ENCODE measurements at regions not wholly inside any gene's neighbourhood (a gene's known extent, or its start where the extent isn't known, plus 50 kb on each side); places are given as distances from the start of the nearest gene placed in this dataset.
"Not testable (repeated sequence)": the region's sequence is repeated elsewhere in the genome, so short reads cannot be mapped to it uniquely, and the experiment has no call there.

DNA sequence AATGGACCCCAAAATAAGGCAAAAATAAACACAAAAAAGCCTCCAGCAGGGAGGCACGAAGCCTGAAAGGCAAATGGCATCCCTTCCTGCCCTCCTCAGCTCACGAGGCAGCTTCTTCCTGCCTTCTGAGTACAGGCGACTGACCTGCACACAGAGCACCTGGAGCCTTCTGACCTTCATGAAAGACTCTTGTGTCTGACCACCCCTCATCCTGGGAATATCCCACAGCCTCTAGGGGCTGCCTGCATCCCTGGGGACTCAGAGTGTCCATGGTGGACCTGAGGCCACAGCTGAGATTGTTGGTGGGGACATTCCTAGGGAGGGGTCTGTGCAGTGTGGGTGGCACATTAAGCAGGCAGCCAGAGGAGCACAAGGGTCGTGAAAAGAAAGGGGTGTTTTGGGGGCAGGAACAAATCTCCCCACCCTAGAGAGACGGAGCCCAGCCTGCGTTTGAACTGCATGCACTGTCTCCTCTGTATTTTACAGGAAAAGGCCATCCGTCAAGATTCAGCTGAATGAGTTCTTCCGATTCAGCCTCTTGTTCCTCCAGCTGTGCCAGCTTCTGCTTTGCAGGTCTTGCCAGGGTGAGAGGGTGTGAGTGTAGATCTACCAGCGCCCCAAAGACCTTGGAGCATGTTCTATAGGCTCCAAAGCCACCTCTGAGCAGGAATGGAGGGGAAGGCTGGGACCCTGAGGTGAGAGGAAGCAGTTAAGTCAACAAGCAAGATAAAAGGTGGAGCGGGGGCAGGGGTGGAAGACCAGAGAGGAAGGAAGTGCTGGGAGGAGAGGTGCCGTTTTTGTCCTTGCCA, 80.4 kb upstream of the MEF2A start:
- DNase-seq (ENCODE audit: low read depth): no peak

DNA sequence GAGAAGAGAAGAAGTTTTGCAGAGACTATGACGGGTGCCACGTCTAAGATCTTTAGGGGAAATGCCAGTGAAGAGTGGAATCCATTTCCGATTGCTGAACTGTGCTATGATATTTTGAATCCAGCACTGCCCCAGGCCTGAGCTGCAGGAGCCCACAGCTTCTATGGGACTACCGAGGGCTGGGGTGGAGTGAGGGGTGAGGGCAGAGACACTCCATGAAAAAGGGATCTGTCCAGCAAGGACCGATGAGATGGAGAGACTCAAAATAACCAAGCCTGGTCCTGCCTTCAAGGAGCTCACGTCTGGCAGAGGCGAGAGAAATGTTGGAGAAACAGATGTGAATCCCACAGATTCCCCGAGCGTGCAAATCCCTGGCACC, 79.8 kb upstream of the MEF2A start:
- DNase-seq (ENCODE audit: low read depth): no peak

DNA sequence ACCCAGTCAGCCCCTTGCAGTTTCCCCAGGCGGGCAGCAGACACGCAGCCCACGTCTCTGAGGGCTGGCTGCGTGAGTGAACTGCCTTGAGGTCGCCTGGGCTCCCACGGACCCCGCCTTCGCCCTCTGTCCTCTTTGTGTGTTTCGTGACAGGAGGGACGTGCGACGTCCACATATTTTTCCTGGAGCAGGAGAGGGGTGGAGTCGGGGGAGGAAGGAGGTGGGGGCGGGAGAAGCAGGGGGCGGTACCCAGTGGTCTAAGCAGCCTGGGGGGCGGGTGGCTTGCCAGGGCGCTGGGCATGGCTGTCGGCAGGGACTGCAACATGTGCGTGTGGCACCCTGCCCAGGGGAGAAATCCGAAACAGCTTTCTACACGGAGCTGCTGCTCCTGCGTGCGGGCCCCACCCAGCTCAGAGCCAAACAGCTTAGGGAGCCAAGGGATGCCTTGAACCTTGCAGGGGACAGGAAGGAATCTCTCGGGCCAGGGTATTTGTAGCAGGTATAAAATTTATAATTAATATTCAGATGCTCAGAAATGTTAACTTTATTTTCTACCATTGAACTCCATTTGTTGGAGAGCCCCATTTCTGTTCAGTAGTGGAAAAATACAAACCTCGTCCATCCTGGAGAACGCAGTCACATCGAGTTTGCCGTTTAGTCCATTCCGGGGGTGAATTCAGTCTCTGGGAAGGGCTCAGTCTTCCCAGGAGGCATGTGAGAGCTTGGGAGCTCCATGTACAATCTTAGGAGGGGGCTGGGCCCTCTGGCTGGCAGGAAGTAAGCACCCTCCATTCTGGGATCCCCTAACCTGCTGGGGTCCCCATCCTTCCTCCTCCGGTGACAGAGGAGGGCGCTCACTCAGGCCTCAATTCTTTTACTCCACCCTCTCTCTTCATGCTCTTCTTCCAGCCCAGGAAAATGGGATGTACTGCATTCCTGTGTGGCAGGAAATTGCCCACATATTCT, 79.1 kb upstream of the MEF2A start:
- DNase-seq (ENCODE audit: low read depth): peak; percentile 81

DNA sequence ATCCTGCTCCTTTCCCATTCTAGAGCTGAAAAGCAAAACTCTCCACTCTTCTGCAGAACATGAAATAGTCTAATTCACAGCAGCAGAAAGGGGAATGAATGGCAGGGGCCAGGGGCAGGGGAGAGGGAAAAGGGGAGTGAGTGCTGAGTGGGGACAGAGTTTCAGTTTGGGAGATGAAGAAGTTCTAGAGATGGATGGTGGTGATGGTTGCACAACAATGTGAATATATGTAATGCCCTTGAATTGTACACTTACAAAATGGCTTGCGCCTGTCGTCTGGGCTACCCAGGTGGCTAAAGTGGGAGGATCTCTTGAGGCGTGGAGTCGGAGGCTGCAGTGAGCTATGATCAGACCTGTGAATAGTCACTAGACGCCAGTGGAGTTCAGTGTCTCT, 78.5 kb upstream of the MEF2A start:
- no peak for DNase-seq (ENCODE audit: low read depth)

DNA sequence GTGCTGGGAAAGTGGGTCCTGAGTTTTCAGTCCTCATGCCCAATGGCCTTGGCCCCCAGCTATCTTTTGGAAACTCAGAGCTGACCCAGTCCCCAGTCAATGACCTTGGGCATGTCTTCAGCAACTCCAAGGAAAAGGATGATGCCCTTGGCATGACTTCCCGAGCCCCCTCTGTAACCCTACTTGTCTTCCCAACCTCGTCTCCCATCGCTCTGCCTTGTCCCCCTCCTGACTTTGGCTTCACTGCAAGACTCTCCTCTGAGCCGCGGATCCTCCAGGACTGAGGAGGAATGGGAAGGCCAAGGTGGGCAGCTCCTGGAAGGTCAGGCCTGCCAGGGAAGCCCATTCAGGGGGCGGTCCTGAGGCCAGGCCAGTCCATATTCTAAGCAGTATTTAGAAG, 73.5 kb upstream of the MEF2A start:
- no peak for DNase-seq (ENCODE audit: low read depth)

DNA sequence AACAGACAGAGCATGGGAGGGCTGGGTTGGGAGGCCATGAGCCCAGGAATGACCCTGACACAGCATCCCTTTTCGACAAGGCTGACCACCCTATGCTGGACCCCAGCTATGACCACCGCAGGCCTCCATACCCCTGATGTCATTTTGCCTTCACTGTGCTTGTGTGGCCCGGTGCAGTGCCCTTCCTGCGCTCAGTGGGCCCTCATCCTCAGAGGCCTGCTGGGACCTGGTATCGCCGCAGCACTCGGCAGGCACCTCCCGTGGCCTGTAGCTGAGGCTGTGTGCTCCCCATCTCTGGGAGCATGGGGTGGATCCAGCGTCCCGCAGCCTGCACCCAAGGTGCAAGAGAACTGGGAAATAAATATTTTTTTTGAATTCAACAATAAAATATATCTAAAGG, 73.1 kb upstream of the MEF2A start:
- no peak for DNase-seq (ENCODE audit: low read depth)

DNA sequence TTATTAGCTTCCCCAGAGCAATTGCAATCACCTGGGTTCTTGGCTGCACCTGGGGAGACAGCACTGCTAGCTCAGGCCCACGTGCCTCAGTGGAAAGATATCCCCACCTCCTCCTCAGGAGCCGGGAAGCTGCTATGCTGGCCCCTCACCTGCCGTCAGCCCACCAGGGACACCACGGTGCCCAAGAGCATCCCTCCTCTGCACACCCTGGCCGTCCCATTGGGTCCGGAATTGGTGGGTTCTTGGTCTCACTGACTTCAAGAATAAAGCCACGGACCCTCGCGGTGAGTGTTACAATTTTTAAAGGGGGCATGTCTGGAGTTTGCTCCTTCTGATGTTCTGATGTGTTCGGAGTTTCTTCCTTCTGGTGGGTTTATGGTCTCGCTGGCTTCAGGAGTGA, 72.3 kb upstream of the MEF2A start:
- DNase-seq (ENCODE audit: low read depth): no peak

DNA sequence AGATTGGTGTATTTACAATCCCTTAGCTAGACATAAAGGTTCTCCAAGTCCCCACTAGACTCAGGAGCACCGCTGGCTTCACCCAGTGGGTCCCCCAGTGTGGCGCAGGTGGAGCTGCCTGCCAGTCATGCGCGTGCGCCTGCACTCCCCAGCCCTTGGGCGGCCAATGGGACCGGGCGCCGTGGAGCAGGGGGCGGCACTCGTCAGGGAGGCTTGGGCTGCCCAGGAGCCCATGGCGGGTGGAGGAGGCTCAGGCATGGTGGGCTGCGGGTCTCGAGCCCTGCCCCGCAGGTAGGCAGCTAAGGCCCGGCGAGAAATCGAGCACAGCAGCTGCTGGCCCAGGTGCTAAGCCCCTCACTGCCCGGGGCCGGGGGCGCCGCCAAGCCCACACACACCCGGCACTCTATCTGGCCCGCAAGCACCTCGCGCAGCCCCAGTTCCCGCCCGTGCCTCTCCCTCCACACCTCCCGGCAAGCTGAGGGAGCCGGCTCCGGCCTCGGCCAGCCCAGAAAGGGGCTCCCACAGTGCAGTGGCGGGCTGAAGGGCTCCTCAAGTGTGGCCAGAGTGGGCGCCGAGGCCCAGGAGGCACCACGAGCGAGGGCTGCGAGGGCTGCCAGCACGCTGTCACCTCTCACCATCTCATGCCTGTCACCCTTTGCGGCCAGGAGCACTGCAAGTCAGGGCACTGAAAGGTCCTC, 71.1 kb upstream of the MEF2A start:
- not testable (repeated sequence) for DNase-seq (ENCODE audit: low read depth)

DNA sequence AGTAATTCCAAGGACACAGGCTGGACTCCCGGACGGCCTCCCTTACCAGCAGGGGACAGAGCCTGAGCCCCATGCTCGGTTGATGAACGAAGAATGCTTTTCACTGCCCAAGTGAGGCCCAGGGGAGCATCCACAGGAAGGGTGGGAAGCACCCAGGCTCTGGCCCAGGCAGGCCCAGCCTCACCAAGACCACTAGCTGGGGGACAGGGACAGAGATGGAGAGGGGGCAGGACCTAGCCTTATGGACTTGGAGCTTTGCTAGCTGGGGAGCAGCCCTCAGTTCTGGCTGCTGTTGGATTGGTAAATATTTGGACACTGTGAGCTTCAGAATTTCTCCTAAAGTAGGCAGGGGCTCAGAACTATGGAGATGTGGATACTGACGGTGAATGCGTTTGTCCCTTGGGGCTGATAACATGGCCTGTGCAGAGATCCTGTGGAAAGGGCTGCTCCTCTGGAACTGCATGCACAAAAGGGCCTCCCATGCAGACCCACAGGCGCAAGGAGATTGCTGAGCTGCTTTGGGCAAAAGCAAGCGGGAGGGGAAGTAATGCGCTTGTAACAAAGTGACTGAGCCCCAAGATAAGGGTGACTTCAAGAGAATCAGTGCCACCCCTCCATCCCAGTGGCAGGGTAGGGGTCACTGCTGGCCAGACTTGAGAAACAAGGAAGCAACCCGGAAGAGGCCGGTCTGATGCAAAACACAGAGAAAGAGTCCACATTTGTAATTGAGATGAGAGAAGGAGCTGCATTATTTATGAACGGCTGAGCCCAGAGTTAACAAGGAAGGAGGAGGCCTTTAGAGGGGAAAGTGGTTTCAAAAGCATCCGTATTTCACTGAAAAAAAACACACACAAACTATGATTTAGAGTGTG, 70.1 kb upstream of the MEF2A start:
- no peak for DNase-seq (ENCODE audit: low read depth)

DNA sequence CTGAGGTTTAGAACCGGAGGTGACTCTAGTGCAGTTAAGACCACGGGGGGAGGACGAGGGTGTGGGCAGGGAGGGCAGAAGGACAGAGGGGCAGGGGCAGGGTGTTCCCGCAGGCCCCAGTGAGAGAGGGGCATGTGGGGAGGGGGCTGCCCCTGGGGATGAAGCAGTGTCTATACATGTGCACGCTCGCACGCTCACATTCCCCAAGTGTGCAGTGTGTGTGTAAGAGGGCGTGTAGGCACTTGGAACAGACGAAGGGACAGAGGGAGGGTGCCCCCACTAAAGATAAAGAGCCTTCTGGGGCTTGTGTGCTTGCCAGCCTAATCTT, 69.5 kb upstream of the MEF2A start:
- DNase-seq (ENCODE audit: low read depth): no peak

DNA sequence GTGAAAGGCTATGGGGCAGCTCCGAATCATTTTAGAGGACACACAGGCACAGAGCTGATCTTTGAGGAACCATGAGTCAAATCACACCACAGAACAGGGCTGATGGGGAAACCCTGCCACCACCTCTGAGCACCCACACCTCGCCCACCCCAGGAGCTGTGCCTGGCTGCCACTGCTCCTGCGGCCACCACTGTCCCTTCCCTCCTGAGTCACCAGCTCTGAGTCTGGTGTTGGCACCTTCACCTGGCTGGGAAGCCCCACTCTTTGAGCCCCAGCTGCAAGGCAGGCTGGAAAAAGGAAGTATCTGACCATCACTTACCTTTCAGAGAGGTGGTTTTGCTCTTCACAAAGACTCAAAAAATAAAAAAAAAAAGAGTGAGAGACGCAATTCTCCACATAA, 63.6 kb upstream of the MEF2A start:
- DNase-seq (ENCODE audit: low read depth): no peak

DNA sequence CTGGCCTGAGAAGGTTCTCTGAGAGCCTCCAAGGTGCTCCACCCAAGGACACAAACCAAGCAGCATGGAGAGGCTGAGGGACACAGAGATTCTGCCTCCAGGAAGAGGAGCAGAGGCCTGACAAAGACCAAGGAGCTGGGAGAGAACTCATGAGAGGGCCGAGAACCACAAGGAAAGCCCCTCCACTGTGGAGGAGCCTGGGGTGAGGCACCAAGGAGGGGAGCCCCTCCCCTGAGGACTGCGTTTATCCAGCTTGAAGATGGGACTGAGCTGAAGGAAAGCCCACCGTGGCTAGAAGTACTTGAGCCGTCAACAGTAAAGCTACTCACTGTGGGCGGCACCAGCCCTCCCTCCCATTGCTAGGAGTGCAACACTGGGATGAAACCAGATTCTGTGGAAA, 63.1 kb upstream of the MEF2A start:
- no peak for DNase-seq (ENCODE audit: low read depth)

DNA sequence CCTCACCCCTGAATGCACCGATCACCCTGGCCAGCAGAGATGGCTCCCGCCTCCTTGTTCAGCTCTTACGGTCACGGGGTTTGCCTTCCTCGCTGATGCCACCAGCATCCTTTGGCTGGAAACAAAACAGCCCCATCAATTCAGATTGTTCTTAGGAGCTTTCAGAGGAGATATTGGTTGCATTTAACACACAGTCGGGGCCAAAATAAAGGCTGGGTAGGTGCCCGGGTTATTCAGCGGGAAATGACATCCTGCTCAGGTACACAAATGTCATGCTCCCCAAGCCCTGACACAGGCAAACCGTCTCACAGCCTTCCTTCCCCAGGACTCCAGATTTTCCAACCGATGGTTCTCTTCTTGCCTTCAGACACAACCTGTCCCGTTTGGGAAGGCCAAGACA, 62.4 kb upstream of the MEF2A start:
- DNase-seq (ENCODE audit: low read depth): no peak

DNA sequence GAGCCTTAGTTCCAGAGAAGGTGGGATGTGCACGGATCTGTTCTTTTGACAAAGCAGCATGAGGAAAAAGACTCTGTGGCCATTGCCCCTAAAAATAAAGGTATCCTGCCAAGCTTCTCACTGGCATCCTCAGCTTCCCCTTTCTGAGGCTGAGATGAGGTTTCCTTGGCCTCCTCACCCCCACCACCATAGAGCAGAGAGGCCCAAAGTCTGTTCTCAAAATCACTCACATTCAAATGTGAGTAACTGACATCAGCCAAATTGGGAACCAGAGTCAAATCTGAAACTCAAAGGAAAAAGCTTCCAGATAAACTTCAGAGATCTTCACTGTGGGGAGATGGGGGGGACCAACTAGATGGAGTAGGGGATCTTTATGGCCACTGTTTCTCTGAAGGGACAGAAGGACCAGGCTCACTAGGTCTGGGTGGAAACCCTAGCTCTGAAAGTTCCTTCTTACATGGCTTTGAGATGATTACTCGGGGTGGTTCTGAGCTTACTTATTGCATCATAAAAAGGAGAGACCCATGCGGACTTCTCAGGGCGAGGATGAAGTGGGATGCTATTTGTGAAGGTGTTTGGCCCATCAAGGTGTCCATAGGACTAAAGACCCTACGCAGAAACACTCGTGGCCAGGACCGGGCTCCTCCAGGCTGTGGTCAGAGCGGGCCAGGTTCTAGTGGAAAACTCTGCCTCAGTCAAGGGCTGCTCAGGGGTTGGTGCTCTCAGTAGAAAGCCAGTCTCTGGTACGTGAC, 61.5 kb upstream of the MEF2A start:
- DNase-seq (ENCODE audit: low read depth): no peak

DNA sequence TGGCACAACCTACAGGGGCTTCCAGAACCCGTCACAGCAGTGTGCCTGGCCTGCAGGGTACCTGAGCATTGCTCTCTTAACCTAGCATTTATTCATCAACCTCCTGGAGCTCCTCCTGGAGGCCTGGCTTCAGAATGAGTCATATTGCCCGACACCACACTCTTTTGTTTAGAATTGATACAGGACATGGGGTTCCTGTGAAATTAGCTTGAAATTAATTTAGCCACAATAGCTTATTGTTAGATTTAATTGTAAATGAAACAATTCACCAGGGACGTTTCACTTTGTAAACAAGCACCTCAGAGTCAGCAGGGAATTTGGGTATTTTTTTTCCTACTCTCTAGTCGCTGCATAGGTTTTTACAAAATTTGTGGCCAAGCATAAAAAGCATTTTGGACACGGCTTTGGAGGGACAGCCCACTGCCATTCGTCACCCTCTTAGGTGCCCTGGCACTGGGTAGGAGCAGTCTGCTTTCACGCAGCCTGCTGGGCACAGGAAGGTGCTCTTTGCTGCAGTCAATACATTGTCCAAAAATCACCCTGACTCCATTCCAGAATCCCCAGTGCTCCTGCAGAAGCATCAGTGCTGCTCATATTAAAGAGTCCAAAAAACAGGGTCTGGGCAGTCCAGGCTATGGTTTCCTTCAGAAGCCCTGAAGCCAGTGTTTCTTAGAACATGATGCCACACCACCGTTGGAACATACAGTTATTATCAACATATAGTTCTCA, 60.8 kb upstream of the MEF2A start:
- DNase-seq (ENCODE audit: low read depth): peak; percentile 56

DNA sequence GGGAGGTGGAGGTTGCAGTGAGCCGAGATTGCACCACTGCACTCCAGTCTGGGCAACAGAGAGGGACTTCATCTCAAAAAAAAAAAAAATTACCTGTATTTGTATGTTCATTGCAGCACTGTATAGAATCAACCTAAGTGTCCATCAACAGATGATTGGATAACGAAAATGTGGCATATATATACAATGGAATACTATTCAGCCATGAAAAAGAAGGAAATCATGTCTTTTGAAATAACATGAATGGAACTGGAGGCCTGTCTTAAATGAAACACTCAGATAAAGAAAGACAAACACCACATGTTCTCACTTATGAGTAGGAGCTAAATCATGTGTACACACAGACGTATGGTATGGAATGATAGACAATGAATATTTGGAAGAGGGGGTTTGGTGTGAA, 59.4 kb upstream of the MEF2A start:
- DNase-seq (ENCODE audit: low read depth): no peak

DNA sequence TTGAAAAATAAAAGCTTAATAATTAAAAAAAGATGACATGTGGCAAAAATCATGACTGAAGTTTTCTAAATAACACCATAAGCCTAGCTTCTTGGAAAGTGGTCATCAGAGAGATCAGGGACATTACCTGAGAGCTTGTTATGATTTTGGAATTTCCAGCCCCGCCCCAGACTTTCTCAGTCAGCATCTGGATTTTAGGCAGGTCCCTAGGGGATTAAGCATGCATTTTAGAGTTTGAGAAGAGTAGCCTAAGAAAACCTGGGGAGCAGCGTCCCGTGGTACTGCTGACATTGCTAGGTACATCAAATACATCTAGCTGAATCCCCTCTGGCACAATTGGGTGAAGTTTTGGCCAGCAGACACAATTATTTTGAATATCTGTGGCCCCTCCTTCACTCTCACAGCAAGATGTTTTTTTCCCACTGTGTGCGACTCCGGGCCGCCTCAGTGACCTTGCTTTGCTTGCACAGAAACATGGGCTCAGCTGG, 58.7 kb upstream of the MEF2A start:
- no peak for DNase-seq (ENCODE audit: low read depth)

DNA sequence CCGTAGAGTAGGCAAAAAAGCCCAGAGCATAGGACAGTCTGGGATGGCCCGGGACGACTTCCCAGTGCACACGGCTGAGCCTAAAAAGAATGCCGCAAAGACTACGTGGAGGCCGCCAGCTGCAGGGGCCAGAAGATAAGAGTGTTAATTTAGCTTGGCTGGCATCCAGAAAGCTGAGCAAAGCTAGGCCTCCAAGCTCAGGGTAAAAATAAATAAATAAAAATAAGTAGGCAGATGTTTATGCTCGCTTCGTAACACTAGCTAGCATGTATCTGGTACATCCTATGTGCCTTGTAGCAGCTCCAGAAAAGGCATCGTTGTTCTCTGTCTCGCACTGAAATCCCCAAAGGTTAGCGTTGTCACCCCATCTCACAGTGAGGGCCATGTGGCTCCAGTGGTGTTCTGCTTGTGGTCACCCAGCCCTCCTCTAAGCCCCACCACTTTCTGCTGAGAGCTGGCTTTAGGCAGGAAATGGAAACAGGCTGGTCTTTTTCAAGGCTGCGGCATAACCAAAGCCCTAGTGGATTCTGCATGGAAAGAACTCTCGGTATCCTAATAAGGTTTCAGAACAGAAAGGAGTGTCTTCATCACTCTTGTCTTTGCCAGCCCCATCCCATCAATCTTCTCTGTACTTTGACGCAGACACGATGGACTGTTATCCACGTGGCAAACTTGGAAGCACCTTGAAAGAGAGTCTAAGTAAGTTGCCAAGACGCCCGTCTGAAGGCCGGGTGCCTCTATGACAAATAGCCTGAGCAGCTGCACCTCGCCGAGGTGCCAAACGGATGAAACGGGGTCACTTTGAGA, 58.1 kb upstream of the MEF2A start:
- peak; percentile 64 for DNase-seq (ENCODE audit: low read depth)

DNA sequence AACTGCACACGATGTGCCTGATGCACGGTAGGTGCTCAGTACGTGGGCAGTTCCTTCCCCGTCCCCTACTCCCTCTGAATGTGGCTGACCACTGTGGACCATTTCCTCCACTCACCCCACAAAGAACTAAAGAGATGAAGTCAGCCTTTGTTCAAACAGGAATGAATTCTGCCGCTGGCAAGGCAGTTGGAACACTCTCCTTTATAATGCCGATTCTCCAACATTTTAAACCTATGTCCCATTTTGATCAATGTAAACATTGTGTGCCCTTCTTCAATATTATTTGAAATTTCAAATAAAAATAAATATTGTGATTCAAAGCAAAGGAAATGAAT, 57.5 kb upstream of the MEF2A start:
- no peak for DNase-seq (ENCODE audit: low read depth)

All from M059J (cell line).